ENCODE measurements at regions not wholly inside any gene's neighbourhood (a gene's known extent, or its start where the extent isn't known, plus 50 kb on each side); places are given as distances from the start of the nearest gene placed in this dataset.

DNA sequence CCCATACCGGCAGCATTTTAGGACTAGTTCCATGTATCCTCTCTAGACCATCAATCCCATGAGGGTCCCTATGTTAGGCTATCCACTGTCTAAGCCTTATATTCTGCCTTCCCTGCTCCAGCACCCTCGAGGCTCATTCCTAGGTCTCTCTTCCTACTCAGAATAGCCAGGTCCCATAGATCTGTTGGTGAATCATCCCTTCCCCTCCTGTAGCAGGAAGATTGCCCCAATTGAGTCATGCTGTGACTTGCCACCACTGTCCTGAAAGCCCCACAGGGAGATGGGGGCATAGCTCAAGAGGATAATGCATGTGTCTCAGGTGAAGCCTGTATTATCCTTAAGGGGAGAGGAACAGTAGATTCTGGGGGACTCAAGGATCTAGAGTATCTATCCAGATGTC, 143.1 kb upstream of the MOCS1 start:
- TF ChIP-seq, protein P1, sequence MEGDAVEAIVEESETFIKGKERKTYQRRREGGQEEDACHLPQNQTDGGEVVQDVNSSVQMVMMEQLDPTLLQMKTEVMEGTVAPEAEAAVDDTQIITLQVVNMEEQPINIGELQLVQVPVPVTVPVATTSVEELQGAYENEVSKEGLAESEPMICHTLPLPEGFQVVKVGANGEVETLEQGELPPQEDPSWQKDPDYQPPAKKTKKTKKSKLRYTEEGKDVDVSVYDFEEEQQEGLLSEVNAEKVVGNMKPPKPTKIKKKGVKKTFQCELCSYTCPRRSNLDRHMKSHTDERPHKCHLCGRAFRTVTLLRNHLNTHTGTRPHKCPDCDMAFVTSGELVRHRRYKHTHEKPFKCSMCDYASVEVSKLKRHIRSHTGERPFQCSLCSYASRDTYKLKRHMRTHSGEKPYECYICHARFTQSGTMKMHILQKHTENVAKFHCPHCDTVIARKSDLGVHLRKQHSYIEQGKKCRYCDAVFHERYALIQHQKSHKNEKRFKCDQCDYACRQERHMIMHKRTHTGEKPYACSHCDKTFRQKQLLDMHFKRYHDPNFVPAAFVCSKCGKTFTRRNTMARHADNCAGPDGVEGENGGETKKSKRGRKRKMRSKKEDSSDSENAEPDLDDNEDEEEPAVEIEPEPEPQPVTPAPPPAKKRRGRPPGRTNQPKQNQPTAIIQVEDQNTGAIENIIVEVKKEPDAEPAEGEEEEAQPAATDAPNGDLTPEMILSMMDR (CRISPR knock-in tag; IDR thresholded peaks at IDR 0.05) = no peak
- no peak for TF ChIP-seq JUND (CRISPR knock-in tag; IDR thresholded peaks at IDR 0.05)
- TF ChIP-seq JDP2 (CRISPR knock-in tag; IDR thresholded peaks at IDR 0.05; ENCODE audit: borderline replicate concordance) = no peak
- no peak for TF ChIP-seq HOXA3 (CRISPR knock-in tag; IDR thresholded peaks at IDR 0.05)
